IPS-NIHi7 (cell line): ENCODE measurements at regions not wholly inside any gene's neighbourhood (a gene's known extent, or its start where the extent isn't known, plus 50 kb on each side); places are given as distances from the start of the nearest gene placed in this dataset.

Experiments
- DNase-seq: peaks from one replicate; pipeline ENCODE4 v3.0.0; 2012; ENCODE audit warnings: mixed read lengths; ENCODE audit errors: extremely low spot score

- DNase-seq = no peak
Observed at GRCh38 chr10:89829262-89829886, 128.0 kb downstream of the KIF20B start.

GRCh38 chr10:89829887-89830269 lies 128.5 kb downstream of the KIF20B start:
- no peak for DNase-seq

- no peak for DNase-seq
Observed at GRCh38 chr10:89830624-89831023, 129.2 kb downstream of the KIF20B start.

- DNase-seq = no peak
Observed at GRCh38 chr10:89836840-89837164, 135.4 kb downstream of the KIF20B start.

DNA sequence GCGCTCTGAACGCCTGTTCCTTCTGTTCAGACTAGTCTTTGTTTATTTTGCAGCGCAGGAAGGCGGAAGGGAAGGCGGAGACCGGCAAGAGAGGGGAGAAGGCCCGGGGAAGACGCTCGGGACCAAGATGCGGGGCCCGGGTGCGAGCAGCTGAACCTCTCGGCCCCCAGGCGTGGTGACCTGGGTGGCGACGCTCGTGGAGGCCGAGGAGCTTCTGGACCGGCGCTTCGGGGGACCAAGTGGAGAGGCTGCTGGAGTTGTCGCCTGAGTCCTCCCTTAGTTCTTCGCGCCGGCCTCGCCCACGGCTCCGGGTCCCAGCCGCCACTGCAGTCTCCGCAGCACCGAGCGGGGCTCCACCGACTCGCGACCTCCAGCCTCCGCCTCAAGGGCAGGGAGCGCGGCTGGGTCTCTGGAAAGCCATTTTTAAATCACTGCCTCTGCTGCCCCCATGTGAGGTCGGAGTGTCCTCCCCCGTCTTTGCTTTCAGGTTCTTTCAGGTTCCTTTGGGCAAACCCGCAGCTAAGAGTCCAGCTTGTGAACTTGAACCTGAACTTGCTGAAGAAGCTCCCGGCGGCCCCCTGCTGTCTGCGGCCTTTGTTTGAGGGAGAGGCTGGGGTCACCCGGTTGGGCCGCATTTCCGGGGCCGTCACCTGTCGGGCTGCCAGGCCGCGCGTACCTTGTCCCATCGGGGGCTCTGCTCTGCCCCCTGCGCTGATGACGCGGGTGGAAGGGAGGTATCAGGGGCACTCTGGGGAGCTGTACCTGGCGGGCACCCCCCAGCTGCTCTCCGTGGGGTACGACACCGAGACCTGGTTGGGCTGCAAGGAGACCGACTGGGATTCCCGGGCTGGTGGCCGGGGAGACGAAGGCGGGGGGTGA lies 136.0 kb downstream of the KIF20B start:
- no peak for DNase-seq

DNA sequence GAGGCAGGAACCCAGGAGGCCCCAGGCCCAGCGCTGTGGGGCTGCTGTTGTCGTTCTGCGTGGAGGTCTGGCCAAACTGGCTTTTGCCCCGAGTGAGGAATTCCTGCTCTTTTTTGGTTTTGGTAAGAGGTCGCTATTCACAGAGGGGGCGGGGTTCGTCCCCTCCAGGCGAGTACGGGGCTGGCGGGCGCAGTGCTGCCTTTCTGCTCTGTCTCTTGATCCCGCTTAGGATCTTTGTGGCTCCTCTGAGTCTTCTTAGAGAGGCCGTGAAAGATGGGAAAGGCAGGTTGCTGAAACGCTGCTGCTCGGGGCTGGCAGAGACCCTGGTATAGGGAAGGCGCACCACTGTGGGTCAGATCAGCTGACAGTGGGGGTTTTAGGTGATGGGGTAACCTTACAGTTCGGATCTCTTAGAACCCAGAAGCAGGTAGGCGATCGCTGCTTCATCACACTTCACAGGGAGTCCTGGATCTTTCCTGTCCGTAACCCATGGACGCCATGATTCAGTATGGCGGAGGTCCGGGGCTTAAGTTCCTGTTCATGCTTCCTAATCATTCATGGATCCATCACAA lies 136.7 kb downstream of the KIF20B start:
- DNase-seq = no peak

DNA sequence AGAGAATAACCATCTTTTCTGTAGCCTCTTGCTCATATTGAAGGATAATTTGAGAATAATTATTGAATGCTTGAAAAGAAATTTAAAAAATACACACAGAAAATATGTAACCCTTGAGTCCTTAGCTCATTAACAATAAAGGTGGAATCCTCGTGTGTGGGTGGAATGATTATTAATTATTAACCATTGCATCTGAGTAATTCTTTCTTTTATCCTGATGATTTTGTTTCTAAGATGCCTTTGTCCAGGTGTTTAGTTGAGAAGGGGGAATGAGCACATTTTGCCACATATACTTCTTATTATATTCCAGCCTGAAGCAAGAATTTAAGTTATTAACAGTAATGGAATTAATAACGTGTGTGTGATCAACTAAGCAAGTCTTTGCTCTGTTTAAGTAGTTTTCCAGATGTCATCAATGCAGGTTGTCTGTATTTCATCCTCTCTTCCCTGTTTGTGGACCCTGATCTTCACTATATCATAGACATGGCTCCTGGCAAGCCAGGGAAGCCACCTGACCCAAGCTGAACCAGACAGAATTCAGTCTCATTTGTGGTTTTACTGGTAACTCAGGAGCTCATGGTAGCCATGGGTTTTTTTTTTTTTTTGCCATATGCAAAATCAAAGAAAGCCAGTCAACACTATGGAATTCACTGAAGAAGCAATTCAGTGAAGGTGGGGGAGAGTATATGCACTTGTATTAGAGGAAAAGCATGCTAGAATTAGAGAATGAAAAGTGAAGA lies 144.3 kb downstream of the KIF20B start:
- no peak for DNase-seq

- DNase-seq = no peak
Observed at GRCh38 chr10:89846281-89846630, 144.9 kb downstream of the KIF20B start.

- no peak for DNase-seq
Observed at GRCh38 chr10:89846786-89847185, 145.4 kb downstream of the KIF20B start.

DNA sequence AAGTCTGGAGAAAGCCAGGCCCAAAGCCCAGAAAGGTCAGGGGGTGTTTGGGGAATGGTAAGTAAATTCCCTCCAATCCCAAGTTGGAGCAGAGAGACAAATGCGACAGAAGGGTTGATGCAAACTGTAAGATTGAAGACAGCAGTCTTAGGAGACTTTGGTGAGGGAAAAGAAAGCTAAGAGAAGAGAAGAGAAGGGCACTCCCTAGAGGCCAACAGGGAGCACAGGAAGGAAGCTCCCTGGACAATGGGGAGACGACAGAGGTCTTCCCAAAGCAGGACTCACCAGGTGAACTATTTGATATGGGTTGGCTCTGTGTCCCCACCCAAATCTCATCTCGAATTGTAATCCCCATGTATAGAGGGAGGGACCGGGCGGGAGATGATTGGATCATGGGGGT lies 151.5 kb downstream of the KIF20B start:
- no peak for DNase-seq

DNA sequence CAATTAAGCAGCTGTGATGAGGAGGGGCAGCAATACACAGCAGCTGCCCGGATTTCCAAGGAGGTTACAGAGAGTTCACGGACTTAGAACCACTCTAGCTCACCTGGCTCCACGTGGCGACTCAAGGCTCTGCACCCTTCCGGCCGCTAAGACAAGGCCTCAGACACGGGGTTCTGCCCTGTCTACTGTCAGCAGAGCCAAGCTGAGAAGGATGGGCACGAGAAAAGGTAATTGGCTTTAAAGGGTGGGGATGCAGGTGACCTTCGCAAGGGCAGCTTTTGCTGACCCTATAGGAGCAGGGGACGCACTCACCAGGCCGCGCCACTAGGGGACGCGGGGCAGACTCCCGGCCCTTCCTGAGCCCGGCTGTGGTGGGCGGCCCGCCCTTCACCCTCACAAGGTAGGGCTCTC lies 152.4 kb downstream of the KIF20B start:
- DNase-seq = peak; percentile 88

DNA sequence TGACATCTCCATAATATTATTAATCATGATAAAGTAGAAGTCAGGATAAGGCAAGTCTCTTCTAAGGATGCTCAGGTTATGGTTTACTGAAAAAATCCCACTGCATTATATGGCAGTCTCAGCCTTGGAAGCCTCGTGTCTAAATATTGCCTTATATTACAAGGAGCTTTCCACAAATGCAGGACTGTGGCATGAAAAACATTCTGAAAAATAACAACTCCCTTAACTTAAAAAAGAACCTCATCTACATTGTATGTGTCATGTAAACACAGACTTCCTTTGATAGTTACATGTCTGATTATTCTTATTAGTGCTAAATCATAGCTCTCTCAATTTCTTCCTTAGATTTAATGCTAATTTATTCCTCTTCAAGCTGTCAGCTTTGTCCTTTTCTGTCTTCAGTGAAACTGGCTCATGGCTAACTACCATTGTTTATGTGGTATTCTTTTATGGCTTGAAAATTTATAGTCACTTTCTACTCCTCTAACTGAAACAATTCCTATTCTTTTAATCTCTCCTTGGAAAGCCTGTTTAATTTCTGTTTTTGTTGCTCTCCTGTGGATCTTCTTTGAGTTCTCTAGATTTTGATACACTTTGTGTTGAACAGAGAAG lies 156.1 kb downstream of the KIF20B start:
- no peak for DNase-seq

GRCh38 chr10:89861199-89861573 lies 159.8 kb downstream of the KIF20B start:
- DNase-seq = no peak

- no peak for DNase-seq
Observed at GRCh38 chr10:89861584-89862301, 160.4 kb downstream of the KIF20B start.

DNA sequence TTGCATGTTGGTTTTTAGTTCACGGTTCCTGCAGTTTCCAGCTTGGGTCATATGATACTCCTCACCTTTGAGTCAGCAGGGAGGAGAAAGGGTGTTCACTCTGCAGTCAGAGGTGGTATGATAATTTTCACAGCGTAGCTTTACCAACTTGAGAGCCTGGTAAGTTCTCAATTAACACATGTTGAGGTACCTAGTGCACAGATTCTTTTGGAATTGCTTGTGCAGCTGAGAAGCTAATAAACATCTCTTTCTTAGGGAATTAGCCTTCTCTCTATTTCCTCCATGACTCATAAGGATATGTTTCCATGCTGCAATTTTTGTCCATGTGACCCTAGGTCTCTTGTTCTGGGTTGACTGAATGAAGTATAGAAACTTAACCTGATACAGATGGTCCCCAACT lies 166.6 kb downstream of the KIF20B start:
- no peak for DNase-seq

DNA sequence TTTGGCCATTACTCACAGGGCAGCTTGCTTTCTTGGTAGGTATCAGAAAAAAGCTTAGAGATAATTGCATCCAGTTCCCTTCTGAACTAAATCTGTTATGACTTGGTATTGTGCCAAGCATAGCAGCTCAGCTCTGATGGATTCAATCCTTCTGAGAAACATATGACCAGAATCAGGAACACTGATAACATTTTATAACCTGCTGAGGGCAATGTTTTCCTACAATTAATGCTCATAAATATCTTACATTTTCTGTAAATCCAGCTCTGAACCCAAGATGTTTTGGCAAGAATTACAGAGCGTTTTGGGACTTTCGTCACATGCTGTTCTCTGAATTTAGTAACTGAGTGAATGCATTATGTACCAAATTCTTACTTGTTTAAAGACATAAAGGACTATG lies 167.8 kb downstream of the KIF20B start:
- no peak for DNase-seq

- no peak for DNase-seq
Observed at GRCh38 chr10:89869592-89870156, 168.3 kb downstream of the KIF20B start.

GRCh38 chr10:89870936-89871335 lies 169.5 kb downstream of the KIF20B start:
- DNase-seq = no peak

DNA sequence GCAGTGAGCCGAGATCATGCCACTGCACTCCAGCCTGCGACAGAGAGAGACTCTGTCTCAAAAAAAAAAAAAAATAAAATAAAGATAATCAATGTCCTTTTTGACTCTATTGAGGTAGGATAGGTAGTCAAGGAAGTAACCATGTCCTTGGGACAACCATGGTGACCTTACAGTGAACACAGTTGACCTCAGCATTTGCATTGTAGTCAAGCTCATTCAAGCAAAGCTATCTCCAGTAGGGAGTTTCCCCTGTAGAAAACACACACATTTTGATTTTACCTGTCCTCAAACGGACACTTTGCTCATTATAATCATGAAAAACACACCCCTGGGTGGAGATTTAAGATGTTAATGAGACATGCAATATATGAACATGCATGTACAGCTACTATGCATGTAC lies 171.7 kb downstream of the KIF20B start:
- no peak for DNase-seq

DNA sequence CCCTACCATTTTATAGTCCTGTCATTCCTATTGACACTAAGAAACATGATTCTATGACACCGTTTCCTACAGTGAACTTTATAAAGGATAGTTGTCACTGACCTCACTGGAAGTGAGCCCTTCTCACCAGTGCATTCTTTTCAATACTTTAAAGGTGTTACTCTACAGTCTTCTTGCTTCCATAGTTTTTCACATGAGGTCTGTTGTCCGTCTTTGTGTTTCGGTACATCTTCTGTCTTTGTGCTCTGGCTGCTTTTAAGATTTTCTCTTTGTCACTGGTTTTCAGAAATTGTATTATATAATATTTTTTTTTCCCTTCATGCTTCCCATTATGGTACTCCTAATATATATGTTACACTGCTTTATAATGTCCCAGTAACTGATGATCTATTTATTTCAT lies 174.2 kb downstream of the KIF20B start:
- no peak for DNase-seq

- no peak for DNase-seq
Observed at GRCh38 chr10:89879121-89879520, 177.7 kb downstream of the KIF20B start.
